ENCODE measurements at regions not wholly inside any gene's neighbourhood (a gene's known extent, or its start where the extent isn't known, plus 50 kb on each side); places are given as distances from the start of the nearest gene placed in this dataset.

DNA sequence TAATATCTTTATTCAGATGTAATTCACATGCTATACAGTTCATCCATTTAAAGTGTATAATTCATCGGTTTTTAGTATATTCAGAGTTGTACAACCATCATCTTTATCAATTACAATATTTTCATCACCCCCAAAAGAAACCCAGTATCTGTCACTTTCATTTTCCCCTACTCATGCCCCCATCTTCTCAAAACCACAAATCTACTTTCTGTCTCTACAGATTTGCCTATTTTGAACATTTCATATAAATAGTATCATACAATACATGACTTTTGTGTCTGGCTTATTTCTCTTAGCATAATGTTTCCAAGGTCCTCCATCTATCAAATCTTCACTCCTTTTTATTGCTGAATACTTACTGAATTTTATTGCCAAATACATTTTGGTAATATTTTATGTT is 305.1 kb upstream of the SGCD start:
- Histone ChIP-seq H2AFZ (no peak overlapping the region), H4K20me1 (ENCODE audit: insufficient read depth) (no peaks in the 10 kb centered on the region), H3F3A (ENCODE audit: insufficient read depth, low read depth) (no peaks in the 10 kb centered on the region), H3K4me1 (replicated peaks; ENCODE audit: insufficient read depth) (no peaks in the 10 kb centered on the region), H3K9me2 (ENCODE audit: insufficient read depth) (no peaks in the 10 kb centered on the region), H3K9me3 (ENCODE audit: insufficient read depth, low read depth) (no peaks in the 10 kb centered on the region), H3K4me2 (no peak overlapping the region), H3K27me3 (ENCODE audit: insufficient read depth, low read depth) (no peaks in the 10 kb centered on the region), H3K4me3 (no peak overlapping the region), H3K27ac (no peak overlapping the region), H3K79me2 (ENCODE audit: low read depth) (no peaks in the 10 kb centered on the region), H3K36me3 (ENCODE audit: low read depth) (no peaks in the 10 kb centered on the region)
- TF ChIP-seq EZH2 (IDR thresholded peaks at IDR 0.05; ENCODE audit: low read depth), result no peak
- TF ChIP-seq, protein P1, sequence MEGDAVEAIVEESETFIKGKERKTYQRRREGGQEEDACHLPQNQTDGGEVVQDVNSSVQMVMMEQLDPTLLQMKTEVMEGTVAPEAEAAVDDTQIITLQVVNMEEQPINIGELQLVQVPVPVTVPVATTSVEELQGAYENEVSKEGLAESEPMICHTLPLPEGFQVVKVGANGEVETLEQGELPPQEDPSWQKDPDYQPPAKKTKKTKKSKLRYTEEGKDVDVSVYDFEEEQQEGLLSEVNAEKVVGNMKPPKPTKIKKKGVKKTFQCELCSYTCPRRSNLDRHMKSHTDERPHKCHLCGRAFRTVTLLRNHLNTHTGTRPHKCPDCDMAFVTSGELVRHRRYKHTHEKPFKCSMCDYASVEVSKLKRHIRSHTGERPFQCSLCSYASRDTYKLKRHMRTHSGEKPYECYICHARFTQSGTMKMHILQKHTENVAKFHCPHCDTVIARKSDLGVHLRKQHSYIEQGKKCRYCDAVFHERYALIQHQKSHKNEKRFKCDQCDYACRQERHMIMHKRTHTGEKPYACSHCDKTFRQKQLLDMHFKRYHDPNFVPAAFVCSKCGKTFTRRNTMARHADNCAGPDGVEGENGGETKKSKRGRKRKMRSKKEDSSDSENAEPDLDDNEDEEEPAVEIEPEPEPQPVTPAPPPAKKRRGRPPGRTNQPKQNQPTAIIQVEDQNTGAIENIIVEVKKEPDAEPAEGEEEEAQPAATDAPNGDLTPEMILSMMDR (conservative IDR thresholded peaks at IDR 0.05), result no peak
- intact Hi-C loops (cut with micrococcal nuclease; ENCODE audit: unreplicated experiment), result no loop called here
- ChIA-PET CTCF (no interaction called here), POLR2A (ENCODE audit: unreplicated experiment) (no interaction called here)
- no peak for DNase-seq
- BruUV-seq (replicated peaks), result no TSS peak

DNA sequence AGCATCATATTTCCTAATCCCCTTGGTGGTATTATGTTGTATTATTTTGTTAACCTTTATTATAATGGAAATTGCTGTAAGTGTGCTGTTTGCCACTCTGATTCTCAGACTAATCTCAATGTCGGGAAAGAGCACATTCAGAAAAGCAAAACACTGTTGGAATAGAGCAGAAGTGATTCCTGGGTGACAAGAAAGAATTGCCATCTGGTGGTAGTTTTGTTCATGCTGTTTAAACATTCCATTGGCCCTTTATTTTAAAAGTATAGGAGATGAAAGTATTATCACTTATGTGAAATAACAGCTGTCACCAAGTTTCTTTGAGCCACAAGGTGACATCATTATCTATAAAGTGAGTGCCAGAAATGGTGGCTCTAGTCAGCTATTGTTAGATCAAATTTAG is 301.3 kb upstream of the SGCD start:
- no peak for TF ChIP-seq EZH2 (IDR thresholded peaks at IDR 0.05; ENCODE audit: low read depth)
- TF ChIP-seq, protein P1 (conservative IDR thresholded peaks at IDR 0.05), result no peak
- H3K79me2 ChIP-seq (ENCODE audit: low read depth), result no peaks in the 10 kb centered on the region
- H4K20me1 ChIP-seq (ENCODE audit: insufficient read depth), result no peaks in the 10 kb centered on the region
- no peaks in the 10 kb centered on the region for H3K9me3 ChIP-seq (ENCODE audit: insufficient read depth, low read depth)
- H3K4me1 ChIP-seq (replicated peaks; ENCODE audit: insufficient read depth), result no peaks in the 10 kb centered on the region
- no peaks in the 10 kb centered on the region for H3F3A ChIP-seq (ENCODE audit: insufficient read depth, low read depth)
- H3K36me3 ChIP-seq (ENCODE audit: low read depth), result no peaks in the 10 kb centered on the region
- no peak overlapping the region for H3K27ac ChIP-seq
- intact Hi-C loops (cut with micrococcal nuclease; ENCODE audit: unreplicated experiment), result no loop called here
- CTCF ChIA-PET, result no interaction called here
- H2AFZ ChIP-seq, result no peak overlapping the region
- BruUV-seq (replicated peaks), result no TSS peak
- no peaks in the 10 kb centered on the region for H3K27me3 ChIP-seq (ENCODE audit: insufficient read depth, low read depth)
- no peak overlapping the region for H3K4me3 ChIP-seq
- DNase-seq, result no peak
- no peak overlapping the region for H3K4me2 ChIP-seq
- POLR2A ChIA-PET (ENCODE audit: unreplicated experiment), result no interaction called here
- H3K9me2 ChIP-seq (ENCODE audit: insufficient read depth), result no peaks in the 10 kb centered on the region

DNA sequence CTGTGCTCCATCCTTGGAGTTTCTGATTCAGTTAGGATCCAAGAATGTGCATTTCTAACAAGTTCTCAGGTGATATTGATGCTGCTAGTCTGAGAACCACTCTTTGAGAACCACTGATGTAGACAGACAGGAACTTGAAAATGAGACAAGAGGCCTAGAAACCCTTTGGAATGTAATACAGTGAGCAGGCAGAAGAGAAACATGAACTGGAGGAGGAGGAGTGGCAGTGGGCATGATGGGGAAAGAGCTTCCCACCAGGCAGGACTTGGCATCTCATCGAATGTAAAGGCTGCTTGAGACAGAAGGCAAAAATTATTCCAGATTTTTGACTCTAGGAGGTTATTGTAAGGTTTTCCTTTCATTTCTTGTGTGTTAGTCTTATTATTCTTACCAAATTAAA is 295.8 kb upstream of the SGCD start:
- DNase-seq, result no peak
- Histone ChIP-seq H3K27me3 (ENCODE audit: insufficient read depth, low read depth) (no peaks in the 10 kb centered on the region), H3K4me2 (no peak overlapping the region), H4K20me1 (ENCODE audit: insufficient read depth) (no peaks in the 10 kb centered on the region), H3K79me2 (ENCODE audit: low read depth) (no peaks in the 10 kb centered on the region), H3K36me3 (ENCODE audit: low read depth) (no peaks in the 10 kb centered on the region), H2AFZ (no peak overlapping the region), H3K9me2 (ENCODE audit: insufficient read depth) (no peaks in the 10 kb centered on the region), H3F3A (ENCODE audit: insufficient read depth, low read depth) (no peaks in the 10 kb centered on the region), H3K4me1 (replicated peaks; ENCODE audit: insufficient read depth) (no peaks in the 10 kb centered on the region), H3K9me3 (ENCODE audit: insufficient read depth, low read depth) (no peaks in the 10 kb centered on the region), H3K4me3 (no peak overlapping the region), H3K27ac (no peak overlapping the region)
- POLR2A ChIA-PET (ENCODE audit: unreplicated experiment), result no interaction called here
- intact Hi-C loops (cut with micrococcal nuclease; ENCODE audit: unreplicated experiment), result no loop called here
- CTCF ChIA-PET, result no interaction called here
- no TSS peak for BruUV-seq (replicated peaks)
- no peak for TF ChIP-seq EZH2 (IDR thresholded peaks at IDR 0.05; ENCODE audit: low read depth)

DNA sequence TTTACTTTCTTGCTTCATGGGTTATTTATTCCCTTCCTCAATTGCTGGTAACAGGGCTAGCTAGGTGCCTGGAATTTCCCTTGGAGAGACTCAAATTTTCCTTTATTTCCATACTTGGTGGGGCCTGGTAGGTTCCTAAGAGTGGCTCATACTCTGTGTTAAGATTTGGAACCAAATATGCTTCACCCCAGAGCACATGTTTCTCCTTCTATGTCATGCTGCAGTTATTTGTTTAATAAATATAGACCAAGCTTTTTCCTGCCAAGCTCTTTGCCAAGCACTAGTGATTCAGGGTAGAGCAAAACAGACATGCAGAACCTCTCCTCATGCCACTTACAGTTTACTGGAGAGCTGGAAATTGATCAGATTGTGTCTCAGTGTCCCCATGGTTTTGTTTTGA is 290.3 kb upstream of the SGCD start:
- TF ChIP-seq, protein P1 (conservative IDR thresholded peaks at IDR 0.05), result no peak
- TF ChIP-seq EZH2 (IDR thresholded peaks at IDR 0.05; ENCODE audit: low read depth), result no peak
- H3K27ac ChIP-seq, result no peak overlapping the region
- CTCF ChIA-PET, result no interaction called here
- H4K20me1 ChIP-seq (ENCODE audit: insufficient read depth), result no peaks in the 10 kb centered on the region
- no peaks in the 10 kb centered on the region for H3F3A ChIP-seq (ENCODE audit: insufficient read depth, low read depth)
- H3K27me3 ChIP-seq (ENCODE audit: insufficient read depth, low read depth), result no peaks in the 10 kb centered on the region
- DNase-seq, result no peak
- H3K9me3 ChIP-seq (ENCODE audit: insufficient read depth, low read depth), result no peaks in the 10 kb centered on the region
- H3K9me2 ChIP-seq (ENCODE audit: insufficient read depth), result no peaks in the 10 kb centered on the region
- no peak overlapping the region for H3K4me3 ChIP-seq
- no peak overlapping the region for H3K4me2 ChIP-seq
- POLR2A ChIA-PET (ENCODE audit: unreplicated experiment), result no interaction called here
- H2AFZ ChIP-seq, result no peak overlapping the region
- H3K4me1 ChIP-seq (replicated peaks; ENCODE audit: insufficient read depth), result no peaks in the 10 kb centered on the region
- no peaks in the 10 kb centered on the region for H3K79me2 ChIP-seq (ENCODE audit: low read depth)
- no TSS peak for BruUV-seq (replicated peaks)
- intact Hi-C loops (cut with micrococcal nuclease; ENCODE audit: unreplicated experiment), result no loop called here
- H3K36me3 ChIP-seq (ENCODE audit: low read depth), result no peaks in the 10 kb centered on the region

All from PC-9 (cell line).